AG09319 (cell line): ENCODE measurements at regions not wholly inside any gene's neighbourhood (a gene's known extent, or its start where the extent isn't known, plus 50 kb on each side); places are given as distances from the start of the nearest gene placed in this dataset.

Experiments used
- DNase-seq: peaks from one replicate; pipeline ENCODE4 v3.0.0-alpha.2; 2010; ENCODE audit warnings: low read depth; ENCODE audit errors: extremely low read depth
- CTCF ChIP-seq: IDR thresholded peaks from 2 replicates; pipeline ENCODE4 v1.5.1; 2011; ENCODE audit warnings: low read depth, mild to moderate bottlenecking, inconsistent platforms, low read length, moderate library complexity

GRCh38 chr15:95860406-95860805 is 470.1 kb upstream of the NR2F2 start:
- TF ChIP-seq CTCF: no peak
- no peak for DNase-seq

DNA sequence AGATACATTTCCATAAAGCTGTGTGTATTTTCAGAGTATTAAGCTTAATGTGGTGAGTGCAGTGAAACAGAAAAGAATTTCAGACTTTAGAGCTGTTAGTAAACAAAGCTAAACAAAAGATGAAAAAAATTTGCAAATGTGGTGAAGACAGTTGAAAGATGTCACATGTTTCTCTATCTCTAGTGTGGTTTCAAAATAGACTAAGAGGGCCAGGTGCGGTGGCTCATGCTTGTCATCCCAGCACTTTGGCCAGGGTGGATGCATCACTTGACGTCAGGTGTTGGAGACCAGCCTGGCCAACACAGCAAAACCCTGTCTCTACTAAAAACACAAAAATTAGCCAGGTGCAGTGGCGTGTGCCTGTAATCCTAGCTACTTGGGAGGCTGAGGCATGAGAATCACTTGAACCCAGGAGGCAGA is 466.0 kb upstream of the NR2F2 start:
- DNase-seq: no peak
- TF ChIP-seq CTCF: no peak

GRCh38 chr15:95865330-95865739 is 465.2 kb upstream of the NR2F2 start:
- no peak for TF ChIP-seq CTCF
- no peak for DNase-seq

DNA sequence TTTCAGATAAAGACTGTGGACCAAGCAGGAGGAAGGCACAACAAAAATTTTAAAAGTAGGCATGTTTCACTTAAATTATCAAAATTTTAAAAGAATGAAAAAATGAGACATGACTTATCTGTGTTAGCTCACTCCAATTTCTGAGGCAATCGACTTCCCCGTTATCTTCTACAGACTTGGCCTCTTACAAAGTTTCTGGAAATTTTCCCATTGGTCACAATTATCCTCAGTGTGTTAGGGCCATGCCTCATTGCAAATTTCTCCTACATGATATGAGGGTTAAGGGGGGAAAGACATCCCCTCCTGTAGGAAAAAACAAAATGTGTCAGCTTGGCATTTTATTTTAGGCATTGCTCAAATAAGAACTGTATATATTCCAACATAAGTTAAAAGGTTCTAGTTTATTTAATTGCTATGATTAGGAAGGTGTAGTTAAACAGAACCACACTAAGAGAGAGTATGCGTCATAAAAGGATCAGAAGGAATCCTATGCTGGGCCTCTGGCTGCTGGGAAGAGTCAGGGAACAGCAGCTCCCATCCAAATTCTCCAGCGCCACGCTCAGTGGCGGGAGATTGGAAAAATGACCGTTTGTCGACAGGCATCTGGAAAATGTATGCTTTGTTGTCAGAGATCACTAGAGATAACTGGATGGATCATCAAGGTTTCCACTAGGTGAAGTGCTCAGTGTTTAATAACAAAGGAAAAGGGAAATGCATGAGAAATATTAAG is 463.6 kb upstream of the NR2F2 start:
- no peak for TF ChIP-seq CTCF
- no peak for DNase-seq

DNA sequence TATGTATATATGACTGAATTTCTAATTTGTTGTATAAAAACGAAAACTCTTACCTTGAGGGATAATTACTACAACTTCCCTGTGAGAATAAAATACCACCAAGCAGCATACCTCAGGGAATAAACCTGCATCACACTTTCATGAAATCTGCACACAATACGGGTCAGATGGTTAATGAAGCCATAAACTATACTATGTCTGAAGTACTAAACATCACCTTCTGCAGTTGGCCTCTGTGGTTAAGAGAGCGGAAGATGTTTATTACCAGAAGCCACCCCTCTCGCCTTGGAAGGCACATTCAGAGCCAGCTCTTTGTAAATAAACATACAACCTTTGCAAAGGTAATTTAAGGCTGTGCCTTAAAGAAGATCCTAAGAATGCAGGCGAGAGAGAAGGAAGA is 462.1 kb upstream of the NR2F2 start:
- DNase-seq: no peak
- TF ChIP-seq CTCF: no peak

- no peak for TF ChIP-seq CTCF
- DNase-seq: no peak
Observed at GRCh38 chr15:95868970-95869369, 461.5 kb upstream of the NR2F2 start.

- TF ChIP-seq CTCF: no peak
- DNase-seq: no peak
Observed at GRCh38 chr15:95869920-95870319, 460.6 kb upstream of the NR2F2 start.
